ENCODE measurements at regions not wholly inside any gene's neighbourhood (a gene's known extent, or its start where the extent isn't known, plus 50 kb on each side); places are given as distances from the start of the nearest gene placed in this dataset.

DNA sequence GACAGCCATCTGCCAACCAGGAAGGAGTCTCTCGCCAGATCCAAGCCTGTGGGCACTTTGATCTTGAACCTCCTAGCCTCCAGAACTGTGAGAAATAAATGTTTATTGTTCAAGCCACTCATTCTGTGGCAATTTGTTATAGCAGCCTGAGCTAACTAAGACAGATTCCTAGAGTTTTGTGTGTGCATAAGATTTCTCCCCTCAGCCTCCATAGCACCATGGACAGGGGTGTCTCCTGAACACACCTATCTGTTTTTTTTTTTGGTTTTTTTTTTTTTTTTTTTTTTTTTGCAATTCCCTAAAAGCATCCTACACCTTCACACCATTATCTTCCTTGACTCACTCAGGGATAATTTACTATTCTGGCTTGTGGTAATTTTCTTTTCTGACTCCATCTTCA, 768.5 kb downstream of the NR2F2 start:
- Histone ChIP-seq H3K27me3 (ENCODE audit: control insufficient read depth in 2 of 2, insufficient read depth in 2 of 2, low read length in 2 of 2) (no peaks in the 10 kb centered on the region), H3K9me1 (replicated peaks; ENCODE audit: control insufficient read depth, extremely low read depth, insufficient read depth, low read length) (no peaks in the 10 kb centered on the region), H4K20me1 (replicated peaks; ENCODE audit: control insufficient read depth, extremely low read depth, insufficient read depth, low read length) (no peaks in the 10 kb centered on the region), H3K4me2 (ENCODE audit: insufficient read depth, low read length) (no peak overlapping the region), H3K4me1 (ENCODE audit: control insufficient read depth, extremely low read depth, insufficient read depth, low read length) (no peaks in the 10 kb centered on the region), H3K36me3 (ENCODE audit: control insufficient read depth in 2 of 2, extremely low read depth in 1 of 2, insufficient read depth in 2 of 2, low read length in 2 of 2) (no peaks in the 10 kb centered on the region), H2AFZ (ENCODE audit: low read depth, low read length) (no peak overlapping the region), H3K9me3 (replicated peaks; ENCODE audit: control insufficient read depth, insufficient read depth, low read length) (no peaks in the 10 kb centered on the region), H3K27ac (ENCODE audit: insufficient read depth, low read depth, low read length) (no peak overlapping the region), H3K4me3 (replicated peaks in 1 of 3; ENCODE audit: insufficient read depth in 1 of 3, low read depth in 1 of 3, low read length in 3 of 3) (no peak overlapping the region), H3K9ac (replicated peaks; ENCODE audit: extremely low read depth, insufficient read depth, low read length) (no peak overlapping the region), H3K79me2 (ENCODE audit: control insufficient read depth, insufficient read depth, low read length) (no peaks in the 10 kb centered on the region)
- intact Hi-C loops (cut with micrococcal nuclease) (no loop called here), dilution Hi-C loops (cut with MboI; ENCODE audit: extremely low pct_ligation_motif_present, low sequenced_read_pairs) (no loop called here)
- BruUV-seq (replicated peaks): no TSS peak
- DNase-seq (ENCODE audit: low read depth, low spot score) (no peak), FAIRE-seq (no peak)
- ChIA-PET CTCF (no interaction called here), POLR2A (no interaction called here)
- TF ChIP-seq, protein P1, sequence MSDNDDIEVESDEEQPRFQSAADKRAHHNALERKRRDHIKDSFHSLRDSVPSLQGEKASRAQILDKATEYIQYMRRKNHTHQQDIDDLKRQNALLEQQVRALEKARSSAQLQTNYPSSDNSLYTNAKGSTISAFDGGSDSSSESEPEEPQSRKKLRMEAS (IDR thresholded peaks at IDR 0.05; ENCODE audit: insufficient read depth, insufficient read length): no peak
- TF ChIP-seq EZH2 (IDR thresholded peaks at IDR 0.05; ENCODE audit: borderline replicate concordance, low read depth, low read length, severe bottlenecking) (no peak), GATA2 (IDR thresholded peaks at IDR 0.05; ENCODE audit: insufficient read depth, insufficient read length, low read depth, low read length) (no peak), FOS (IDR thresholded peaks at IDR 0.05; ENCODE audit: borderline replicate concordance, insufficient read depth, low read length) (no peak), POLR2AphosphoS5 (IDR thresholded peaks at IDR 0.05; ENCODE audit: insufficient read depth, low read depth, low read length) (no peak), JUN (IDR thresholded peaks at IDR 0.05; ENCODE audit: borderline replicate concordance, insufficient read depth, insufficient read length, low read depth) (no peak), POLR2A (IDR thresholded peaks at IDR 0.05; ENCODE audit: low read depth, low read length) (no peak), MYC (IDR thresholded peaks at IDR 0.05; ENCODE audit: low read depth, low read length) (no peak)
- TF ChIP-seq, protein P2, sequence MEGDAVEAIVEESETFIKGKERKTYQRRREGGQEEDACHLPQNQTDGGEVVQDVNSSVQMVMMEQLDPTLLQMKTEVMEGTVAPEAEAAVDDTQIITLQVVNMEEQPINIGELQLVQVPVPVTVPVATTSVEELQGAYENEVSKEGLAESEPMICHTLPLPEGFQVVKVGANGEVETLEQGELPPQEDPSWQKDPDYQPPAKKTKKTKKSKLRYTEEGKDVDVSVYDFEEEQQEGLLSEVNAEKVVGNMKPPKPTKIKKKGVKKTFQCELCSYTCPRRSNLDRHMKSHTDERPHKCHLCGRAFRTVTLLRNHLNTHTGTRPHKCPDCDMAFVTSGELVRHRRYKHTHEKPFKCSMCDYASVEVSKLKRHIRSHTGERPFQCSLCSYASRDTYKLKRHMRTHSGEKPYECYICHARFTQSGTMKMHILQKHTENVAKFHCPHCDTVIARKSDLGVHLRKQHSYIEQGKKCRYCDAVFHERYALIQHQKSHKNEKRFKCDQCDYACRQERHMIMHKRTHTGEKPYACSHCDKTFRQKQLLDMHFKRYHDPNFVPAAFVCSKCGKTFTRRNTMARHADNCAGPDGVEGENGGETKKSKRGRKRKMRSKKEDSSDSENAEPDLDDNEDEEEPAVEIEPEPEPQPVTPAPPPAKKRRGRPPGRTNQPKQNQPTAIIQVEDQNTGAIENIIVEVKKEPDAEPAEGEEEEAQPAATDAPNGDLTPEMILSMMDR (IDR thresholded peaks at IDR 0.05; ENCODE audit: extremely low read depth in 1 of 2, insufficient read depth in 1 of 2, low read depth in 1 of 2, low read length in 2 of 2): no peak

Measured in endothelial cell of umbilical vein (primary cell).